Brain pericyte (primary cell): ENCODE measurements at regions not wholly inside any gene's neighbourhood (a gene's known extent, or its start where the extent isn't known, plus 50 kb on each side); places are given as distances from the start of the nearest gene placed in this dataset.

Source experiments
- DNase-seq: peaks from one replicate; pipeline ENCODE4 v3.0.0-alpha.2; 2012; ENCODE audit warnings: low read depth, low spot score

DNA sequence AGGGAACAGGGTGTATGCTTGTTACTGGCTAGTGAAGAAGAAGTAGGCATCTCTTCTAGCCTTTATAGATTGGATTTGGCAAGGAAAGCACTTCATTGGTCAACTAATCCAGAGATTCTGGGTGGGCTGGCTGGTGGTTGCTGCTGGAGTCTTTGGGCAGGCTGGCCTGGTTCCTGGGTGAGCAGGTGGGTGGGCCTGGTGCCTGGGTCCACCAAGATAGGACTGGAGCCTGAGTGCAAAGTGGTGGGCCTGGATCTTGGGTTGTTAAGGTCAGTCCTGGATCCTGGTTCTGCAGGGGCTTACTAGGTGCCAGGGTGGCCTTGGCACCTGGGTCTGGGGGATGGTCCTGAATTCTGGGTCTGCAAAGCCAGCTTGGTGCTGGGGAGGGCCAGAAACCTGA is 482.4 kb upstream of the GHITM start:
- no peak for DNase-seq

DNA sequence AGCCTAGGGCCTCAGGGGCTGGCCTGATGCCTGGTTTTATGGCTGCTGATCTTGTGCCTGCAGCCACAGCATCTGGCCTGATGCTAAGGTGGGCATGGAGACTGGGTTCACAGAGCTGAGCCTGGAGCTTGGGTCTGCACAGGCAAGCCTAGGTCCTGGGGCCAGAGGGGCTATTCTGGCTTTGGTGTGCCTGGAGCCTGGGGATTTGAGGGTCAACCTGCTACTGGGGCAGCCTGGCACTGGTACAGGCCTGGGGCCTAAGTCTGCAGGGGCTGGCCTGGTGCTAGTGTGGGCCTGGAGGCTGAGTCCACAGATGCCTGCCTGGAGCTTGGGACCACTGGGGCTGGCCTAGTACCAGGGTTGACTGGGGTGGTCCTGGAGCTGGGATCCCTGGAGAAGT is 481.8 kb upstream of the GHITM start:
- DNase-seq: no peak

DNA sequence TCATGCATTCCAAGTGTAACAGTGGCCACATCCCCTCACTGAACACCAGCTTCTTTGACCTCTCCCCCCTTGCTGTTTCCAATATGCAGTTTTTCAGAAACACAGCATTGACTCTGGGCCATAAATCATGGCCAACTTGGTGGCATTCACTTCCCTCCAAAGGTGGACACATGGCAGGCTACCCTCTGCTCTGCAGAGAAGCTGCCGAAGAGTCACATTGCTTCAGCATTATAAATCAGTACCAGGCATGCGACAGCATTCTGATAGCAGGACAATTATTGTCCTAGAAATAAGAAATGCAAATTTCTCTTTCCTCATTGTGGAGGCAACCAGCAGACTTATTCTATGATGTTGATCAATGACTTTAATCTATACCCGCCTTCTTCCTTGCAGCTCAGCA is 475.4 kb upstream of the GHITM start:
- no peak for DNase-seq

DNA sequence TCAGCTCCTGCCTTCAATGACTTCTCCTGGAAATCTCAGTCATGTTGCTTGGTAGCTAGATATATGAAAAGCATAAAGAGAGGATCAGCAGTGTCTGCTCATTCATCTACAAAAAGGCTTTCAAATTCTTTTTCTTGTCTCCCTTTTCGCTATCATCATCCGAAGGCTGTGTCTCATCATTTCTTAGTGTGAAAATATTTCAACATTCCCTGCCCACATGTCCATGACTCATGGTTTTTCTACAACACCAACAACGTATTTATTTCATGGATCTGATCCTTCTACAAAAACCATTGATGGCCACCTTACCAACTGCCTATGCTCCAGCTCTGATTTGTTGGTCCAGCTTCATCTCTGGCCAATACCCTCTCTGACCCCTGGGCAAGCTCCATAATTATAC is 472.5 kb upstream of the GHITM start:
- no peak for DNase-seq

DNA sequence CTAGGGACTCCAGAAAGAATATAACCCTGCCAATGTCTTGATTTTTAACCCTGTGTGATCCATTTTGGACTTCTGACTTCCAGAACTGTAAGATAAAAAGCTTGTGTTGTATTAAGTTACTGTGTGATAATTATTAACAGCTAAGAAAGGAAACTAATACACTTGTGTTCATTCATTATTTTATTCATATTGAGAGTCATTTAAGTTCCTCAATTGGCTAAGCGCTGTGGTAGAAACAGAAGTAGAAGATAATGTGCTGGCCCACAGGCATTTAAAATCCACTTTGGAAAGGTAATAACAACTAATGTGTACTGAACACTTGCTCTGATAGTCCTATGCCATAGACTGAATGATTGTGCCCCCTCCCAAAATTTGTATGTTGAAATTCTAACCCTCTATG is 471.7 kb upstream of the GHITM start:
- DNase-seq: no peak

DNA sequence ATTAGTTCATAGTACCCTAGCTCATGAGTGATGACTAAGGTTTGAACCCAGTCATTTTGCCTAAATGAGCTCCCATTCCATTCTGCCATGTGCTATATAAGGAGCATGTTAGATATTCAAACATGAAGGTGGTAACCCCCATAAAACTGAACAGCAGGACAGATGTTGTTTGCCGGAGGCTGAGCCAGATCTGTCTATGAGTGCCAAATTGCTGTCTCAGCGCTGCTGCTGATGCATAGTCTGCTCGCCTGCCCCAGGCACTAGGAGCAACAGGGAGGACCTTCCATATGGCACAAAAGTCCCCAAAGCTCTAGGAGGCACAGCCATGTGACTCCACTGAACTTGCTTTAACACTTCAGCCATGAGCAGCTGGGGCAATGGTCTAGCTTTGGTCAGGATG is 466.0 kb upstream of the GHITM start:
- DNase-seq: no peak

DNA sequence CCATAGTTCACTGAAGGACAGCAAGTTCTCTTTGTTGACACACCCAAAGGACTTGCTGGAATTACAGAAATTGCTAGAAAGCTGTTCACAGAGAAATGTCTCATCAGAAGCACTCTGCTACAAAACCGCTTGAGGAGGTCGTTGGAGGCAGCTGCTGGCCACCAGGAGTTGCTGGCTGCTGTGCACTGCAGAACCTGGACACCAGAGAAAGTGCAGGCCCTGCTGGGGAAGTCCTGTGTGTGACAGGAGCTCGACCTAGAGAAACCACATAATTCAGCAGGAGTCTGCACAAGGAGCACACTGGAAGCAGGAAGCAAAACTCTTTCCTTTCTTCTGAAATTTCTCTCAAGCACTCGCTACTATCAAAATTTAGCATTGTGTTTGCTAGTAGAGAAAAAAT is 461.5 kb upstream of the GHITM start:
- DNase-seq: no peak

DNA sequence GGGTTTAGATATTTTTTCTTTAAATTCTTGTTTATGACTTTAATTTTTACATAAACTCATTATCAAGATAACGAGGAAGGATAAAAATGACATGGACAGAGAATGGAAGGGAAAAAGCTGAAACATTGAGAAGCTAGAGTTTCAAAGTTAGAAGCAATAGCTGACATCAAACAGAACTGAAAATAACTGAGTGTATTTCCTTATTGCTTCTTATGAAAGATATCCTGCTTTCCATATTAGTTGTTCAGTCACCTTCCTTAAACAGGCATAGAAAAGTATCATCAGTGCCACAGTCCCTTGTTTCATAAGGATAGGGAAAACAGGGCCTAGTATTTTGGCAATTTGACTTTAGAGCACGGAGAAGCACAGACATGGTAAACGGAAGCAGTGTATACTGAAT is 460.5 kb upstream of the GHITM start:
- no peak for DNase-seq

DNA sequence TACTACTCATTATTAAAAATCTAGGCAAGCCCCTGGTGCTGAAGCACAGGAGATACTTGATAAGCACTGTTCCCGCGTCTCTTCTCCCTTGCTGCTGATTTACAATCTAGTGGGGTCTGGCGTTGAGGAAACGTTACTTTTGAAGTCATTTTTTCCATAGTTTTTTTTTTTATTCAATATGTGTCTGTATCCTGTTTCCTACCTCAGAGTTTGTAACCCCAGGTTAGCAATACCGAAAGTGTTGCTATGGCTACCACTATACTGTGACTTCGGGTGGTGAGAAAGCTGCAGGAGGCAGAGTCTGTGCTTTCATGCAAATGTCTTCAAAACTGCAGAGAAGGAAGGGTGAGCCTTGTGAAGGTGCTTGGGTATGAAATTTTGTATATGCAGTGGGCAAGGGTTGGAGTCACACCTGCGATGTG is 458.8 kb upstream of the GHITM start:
- no peak for DNase-seq

DNA sequence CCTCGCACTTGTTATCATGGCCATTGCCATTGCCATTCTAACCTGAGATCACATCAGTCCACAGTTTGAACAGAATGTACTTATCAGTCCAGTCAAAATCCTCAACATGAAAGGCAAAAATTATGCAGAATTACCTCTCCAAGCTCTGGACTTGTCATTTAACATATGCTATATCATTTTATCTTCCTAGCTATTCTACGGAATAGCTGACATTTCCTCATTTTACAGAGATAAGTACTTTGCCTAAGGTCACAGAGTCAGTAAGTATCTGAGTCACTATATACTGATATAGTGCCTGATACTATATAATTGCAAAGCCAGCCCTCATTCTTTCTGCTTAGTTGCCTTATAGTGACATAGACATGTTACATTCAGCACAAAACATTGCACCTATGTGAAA is 456.9 kb upstream of the GHITM start:
- no peak for DNase-seq

DNA sequence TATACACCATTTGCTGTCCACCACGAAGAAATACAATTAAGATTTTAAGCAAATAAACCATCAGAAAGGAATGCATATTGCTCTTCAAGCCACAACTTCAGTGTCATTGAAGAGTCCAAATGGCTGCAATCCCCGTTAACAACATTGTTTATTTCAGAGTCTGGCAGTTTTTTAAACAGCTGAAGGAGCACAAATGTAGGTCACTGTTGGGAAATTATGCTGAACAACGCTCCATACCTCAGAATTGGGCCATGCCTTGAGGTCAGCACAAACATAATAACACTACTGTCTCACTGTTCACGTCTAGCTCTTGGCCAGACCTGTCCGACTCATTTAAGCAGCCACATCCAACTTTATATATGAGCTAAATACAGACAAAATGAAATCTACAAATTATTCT is 453.9 kb upstream of the GHITM start:
- DNase-seq: no peak

DNA sequence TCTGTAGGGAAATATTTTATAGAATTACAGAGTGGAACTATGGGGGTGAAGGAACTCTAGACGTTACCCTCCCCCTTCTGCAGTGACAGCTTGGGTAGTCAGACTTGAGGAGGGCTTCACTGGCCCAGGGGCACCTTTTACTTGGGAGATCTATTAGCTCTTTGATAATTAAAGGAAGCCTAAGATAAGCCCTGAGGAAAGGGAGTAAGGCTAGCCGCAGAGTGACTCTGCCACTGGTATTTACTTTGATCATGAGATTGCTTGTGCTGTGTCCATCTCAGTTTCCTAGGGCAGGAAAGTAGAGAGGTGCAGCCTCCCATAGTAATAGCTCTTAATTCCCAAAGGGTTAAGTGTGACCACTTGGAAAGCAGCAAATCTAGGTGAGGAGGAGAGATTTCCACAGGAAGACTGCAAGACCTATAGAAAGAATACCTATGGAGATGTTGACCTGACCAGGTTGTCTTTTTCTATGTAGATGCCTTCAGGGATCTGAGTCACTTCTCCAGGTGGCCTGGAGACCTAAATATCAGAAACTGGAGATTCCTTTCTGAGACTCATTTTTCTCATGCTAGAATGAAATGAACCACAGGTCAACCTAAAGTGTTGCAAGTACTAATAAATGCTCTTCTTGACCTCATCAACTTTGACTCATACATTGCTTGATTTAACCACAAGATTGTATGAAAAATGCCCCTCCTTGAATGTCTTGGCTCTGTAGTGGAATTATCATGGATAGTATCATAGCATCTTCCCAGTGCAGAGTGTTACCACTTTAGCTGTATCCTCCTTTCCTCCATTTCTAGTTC is 447.3 kb upstream of the GHITM start:
- DNase-seq: no peak

DNA sequence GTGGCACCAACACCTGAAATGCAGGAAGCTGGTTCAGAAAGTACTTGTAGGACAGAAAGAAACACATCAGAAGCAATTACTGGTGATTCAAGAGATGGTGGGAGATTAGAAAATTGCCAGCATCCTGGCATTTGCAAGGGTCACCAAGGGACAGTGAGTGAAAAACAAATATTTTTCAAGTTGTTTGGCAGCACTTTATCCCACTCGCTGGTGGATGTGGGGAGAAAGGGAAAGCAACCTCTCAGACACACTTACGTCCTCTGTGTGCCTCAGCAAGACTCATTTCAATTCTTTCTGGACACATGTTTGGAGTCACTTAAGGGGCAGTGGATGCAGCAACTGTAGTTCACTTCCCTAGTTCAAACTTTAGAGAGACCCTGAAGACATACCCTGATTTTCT is 440.4 kb upstream of the GHITM start:
- DNase-seq: no peak

DNA sequence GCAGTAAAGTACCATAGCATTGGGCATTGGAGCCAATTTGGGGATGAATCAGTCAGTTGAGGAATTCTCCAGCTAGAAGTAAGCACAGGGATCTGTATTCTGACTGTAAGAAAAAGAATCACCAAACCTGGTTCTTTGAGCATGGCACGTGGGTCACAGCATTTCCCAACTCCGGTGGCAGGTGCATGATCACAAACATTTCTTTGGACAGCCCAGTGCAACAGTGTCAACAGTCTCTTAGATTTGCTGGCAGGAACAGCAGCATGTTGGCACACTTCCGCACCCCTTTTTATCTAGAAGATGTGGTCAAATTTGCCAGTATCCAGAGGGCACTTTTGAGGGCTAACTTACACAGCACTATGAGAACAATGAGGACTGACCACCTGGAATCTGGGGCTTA is 437.5 kb upstream of the GHITM start:
- DNase-seq: no peak

DNA sequence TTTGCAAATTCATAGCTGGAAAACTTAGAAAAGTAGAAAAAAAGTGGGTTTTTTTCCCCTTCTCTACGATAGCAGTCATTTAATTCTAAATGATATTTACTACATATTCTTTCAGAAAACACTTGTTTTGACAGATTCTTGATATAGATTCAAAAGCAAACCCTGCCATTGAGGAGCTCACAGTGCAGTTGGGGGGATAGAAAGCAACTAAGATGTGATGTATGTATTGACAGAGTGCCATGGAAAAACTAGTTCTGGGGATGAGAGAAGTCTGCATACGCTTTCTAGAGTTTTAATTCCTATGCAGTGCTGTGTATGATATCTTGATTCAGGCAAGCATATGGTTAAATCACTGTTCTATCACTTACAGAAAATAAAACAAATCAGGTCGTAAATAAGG is 436.6 kb upstream of the GHITM start:
- DNase-seq: no peak

DNA sequence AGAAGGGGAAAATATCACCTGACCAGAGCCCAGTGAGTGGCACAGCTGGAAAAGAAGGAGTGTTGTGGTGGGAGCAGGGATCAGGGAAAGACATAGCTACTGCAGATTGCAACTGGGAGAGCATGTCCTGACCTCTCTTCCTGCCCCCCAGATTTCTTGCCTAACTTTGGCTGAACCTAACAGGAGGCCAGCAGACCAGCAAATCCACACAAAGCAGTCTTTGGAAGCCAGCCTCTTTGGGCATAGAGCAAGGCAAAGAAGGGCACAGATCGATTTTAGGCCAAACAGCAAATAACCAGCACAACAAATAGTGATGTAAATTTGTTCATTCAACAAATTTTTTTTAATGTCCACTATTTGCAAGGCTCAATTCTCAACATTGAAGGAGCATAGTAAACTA is 433.2 kb upstream of the GHITM start:
- DNase-seq: no peak

DNA sequence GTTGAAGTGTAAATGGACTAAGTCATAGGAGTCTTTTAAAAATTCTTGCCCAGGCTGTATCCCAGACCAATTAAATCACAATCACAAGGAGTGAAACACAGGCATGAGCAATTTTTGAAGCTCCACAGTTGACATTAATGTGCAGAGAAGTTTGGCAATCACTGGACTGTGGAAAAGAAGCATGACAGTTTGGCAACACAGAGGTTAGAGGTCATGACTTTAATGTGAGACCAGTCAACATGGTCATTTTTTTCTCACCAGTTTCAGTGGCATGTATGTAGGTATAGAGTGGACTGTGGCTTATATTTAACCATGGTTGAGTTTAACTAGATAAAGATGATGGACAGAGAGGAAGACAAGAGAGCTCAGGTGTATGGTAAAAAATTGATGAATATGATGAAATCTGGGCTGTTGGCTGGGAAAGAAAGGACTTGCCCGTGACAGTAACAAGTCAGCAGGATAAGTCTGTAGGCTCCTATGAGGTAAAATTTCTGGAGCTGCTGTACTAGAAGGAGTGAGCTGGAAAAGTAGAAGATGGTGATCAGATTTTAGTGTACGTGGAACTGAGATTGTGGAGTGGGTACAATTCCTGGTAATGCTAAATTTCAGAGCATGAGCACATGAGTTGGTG is 432.2 kb upstream of the GHITM start:
- DNase-seq: no peak

DNA sequence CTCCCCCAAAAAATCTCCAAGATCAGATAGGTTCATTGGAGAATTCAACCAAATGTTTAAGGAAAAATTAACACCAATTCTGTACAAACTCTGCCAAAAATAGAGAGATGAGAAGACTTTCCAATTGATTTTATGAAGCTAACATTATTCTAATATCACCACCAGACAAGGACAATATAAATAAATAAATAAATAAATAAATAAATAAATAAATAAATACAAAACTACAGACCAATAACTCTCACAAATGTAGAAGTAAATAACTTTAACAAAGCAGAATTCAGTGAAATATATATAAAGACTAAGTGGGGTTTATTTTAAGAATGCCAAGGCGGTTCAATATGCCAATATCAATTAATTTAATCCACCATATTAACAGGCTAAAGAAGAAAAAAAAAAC is 425.9 kb upstream of the GHITM start:
- no peak for DNase-seq

DNA sequence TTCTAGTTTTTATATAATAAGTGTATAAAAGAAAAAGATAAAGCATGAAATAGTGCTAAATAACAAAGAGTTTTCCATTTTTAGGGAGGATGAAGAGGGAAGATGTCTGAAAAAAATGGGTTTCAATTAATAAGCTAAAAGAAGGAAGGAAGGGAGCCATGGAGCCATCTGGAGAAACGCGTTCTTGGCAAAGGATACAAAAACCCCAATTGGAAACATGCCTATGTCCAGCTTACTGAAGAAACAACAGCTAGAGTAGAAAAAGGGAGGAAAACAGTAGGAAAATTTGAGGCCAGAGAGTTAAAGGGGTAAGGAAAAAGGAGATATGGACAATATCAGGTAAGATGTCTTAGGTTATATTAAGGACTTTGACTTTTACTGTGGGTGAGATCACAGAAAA is 416.2 kb upstream of the GHITM start:
- DNase-seq: no peak

DNA sequence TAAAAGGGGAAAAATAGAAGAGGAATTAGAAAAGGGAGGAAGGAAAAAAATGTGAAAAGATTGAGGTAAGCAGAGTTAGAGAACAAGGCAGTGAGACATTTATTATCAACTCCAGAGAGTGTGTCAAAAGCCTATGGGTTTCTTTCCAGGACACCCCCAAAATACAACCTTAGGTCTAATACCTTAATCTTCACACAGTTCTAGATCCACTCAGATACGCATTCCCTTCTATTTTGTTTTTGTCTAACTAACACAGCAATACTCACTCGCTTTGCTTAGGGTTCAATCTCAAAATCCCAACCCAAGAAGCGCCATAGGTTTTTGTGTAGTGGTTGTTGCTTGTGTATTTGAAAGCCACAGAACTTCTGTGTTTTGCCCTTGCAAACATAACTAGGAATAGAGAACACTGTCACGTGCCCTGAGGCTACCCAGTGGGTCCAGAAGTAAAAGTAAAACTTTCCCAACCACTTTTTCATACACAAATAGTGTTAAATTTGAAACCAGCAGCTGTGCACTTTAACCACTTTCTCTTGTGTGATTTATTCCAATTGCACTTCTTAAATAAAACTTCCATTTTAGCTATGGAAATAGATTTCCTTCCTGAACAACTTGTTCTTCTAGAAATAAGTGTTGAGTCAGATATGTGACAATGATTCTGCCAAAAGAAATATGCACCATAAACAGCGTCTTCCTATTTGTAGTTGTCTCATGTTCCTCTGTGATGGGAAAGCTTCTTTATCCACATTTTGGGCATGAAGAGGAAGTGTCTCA is 414.7 kb upstream of the GHITM start:
- no peak for DNase-seq

DNA sequence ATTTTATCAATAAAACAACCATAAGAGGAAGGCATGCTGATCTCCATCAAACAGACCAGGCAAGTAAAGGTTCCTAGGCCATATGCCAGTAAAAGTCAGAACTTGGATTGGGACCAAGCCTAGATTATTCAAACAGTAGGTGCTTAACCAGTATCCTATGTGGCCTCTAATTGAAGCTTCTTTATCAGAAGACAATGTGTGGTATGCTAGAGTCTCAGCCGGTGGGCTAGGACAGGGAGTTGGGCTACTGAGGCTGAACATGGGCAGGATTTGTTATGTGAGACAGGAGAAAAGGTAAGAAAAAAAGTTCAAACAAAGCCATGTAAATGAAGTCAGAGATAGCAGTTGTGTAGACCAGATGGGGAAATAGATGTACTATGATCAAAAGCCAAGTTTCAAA is 413.7 kb upstream of the GHITM start:
- no peak for DNase-seq

DNA sequence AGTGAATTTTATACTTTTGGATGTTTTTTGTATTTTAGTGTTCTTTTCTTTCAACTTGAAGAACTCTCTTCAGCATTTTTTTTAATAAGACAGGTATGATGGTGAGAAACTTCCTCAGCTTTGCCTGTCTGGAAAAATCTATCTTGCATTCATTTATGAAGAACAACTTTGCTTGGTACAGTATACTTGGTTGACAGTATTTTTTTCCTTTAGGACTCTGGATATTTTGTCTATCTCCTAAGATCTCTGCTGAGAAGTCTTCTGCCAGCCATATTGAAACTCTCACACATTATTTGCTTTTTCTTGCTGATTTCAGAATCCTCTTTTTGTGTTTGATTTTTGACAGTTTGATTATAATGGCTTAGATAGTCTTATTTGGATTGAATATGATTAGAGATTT is 405.0 kb upstream of the GHITM start:
- no peak for DNase-seq

DNA sequence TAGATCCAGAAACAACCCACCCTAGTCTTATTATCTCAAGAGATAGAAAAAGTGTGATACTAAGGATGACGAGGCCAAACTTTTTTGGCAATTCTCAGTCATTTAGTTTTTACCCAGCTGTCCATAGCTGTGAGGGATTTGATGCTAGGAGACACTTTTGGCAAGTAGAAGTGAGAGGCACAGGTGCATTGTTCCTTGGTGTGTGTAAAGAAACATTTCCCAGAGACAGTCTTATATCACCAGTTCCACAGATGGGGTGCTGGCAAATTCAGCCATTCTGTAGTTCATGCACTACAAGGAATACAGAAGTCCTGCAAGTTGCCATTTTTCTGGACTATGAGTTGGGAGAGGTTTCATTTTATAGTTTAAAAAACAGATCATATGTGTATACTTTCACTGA is 403.3 kb upstream of the GHITM start:
- DNase-seq: no peak
